GM19328 (cell line): ENCODE measurements at regions not wholly inside any gene's neighbourhood (a gene's known extent, or its start where the extent isn't known, plus 50 kb on each side); places are given as distances from the start of the nearest gene placed in this dataset.

Experiments
- ATAC-seq: cut with Tn5 transposase; IDR thresholded peaks from one replicate; pipeline ENCODE4 v1.9.1; 2021; ENCODE audit warnings: mild to moderate bottlenecking, moderate library complexity; ENCODE audit not compliant: unreplicated experiment

DNA sequence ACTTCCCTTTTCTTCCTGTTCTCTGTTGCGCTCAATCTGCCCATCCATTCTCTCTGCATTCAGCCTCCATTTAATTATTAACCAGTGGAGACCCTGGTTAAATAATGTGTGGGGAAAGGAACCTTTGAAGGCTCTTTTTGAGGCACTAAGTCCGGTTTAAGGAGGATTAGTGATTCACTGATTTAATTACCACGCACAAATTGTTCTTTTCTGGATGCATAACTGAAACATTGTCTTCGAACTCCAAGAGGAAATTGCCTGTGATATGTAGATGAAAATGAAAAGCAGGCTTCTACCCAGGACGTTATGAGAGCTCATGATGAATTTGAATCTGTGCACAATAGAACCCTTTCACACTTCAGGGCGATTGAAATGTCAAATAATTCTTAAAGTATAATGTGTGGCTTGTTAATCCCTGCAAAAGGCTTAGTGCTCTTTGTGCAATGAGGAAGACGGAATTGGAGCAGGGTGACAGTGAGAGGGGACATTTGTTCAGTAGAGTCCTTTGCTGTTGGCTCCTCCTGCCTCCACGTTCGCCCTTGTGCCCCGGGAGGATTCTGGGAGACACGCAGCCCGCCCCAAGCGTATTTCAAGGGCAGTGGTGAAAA, 51.1 kb upstream of the ZNF236 start:
- no peak for ATAC-seq

DNA sequence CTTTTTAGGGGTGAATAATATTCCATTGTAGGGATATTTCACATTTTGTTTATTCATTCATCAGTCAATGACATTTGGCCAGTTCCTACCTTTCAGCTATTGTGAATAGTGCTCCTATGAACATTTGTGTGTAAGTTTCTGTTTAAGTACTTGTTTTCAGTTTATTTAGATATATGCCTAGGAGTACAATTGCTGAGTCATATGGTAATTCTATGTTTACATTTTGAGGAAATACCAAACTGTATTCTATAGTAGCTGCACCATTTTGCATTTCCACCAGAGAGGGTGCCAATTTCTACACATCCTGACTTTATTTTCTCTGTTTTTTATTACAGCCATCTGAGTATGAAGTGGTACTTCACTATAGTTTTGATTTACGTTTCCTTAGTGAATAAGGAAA, 54.4 kb upstream of the ZNF236 start:
- no peak for ATAC-seq

DNA sequence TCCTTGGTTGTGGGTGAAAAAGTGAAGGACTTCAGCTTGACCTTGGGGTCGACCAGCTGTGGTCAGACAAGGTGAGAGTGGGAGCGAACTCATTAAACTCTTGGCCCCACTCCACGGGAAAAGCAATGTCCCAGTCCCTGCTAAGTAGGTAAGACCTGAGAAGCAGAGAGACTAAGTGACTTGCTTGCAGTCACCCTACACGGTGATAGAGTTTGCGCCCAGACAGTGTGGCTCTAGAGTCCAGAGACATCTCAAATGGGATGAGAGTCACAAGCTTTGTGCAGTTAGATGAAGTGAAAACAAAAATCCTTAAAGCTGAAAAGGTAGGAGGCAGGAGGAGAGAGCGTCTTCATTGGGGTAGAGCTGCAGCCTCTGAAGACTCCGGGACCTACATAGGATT, 55.9 kb upstream of the ZNF236 start:
- no peak for ATAC-seq

DNA sequence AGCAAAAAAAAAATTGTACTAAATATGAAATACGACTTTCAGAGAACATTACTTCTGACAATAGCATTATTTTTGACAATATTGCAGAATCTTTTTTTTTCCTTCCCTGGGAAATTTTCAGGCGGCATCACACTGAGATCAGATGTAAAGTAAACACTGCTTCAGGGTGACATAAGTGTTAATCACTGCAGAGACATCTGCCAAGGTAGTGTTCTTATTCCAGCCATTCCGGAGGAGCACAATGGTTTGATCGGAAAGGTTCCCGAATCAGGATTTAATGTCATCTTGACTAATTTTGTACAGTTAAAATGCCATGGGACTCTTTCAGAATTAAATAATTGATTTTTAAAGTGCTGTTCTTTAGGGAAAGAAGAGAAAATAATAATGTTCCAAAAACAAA, 56.7 kb upstream of the ZNF236 start:
- no peak for ATAC-seq

DNA sequence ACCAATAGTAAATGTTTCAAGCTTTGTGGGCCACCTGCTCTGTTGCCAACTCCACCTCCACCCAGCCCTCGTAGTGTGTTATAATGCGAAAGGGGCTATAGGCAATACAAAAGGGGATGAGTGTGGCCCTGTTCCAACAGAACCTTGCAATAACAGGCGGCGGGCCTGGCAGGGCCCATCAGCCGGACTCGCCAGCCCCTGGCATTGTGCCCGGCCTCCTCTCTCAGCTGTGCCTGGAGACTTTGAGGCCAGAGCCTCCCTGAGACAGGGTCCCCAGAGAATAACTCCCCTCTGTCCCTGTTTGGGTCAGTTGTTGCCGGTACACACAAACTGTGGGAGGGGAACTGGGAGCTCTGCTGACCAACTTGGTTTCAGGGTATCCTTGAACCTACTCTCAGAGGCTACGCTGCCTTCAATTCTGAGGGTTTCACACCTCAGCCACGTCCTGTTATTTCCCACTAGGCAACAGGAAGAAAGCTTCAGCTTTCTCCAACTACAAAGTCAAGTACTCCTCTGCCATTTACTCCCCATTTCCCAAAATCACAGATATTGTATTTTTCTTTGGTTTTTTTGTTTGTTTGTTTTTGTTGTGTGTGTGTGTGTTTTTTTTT, 58.0 kb upstream of the ZNF236 start:
- no peak for ATAC-seq

DNA sequence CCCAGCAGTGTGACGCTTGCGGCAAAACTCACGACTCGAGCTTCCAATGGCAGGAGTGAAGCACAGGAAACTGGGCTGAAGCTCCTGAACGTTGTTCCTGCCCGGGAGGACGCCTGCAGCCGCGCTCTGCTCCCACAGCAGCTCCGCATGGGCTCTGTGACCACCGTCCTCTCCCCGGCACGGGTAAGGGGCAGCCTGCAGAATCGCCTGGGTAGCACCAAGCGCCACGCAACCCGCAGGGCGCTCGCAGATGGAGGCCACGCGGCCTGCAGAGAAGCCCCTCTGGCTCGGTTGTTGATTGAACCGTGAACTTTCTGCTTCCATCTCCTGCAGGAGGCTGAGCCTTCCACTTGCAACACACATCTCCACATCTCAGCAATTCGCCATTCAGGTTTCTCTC, 63.3 kb upstream of the ZNF236 start:
- no peak for ATAC-seq

DNA sequence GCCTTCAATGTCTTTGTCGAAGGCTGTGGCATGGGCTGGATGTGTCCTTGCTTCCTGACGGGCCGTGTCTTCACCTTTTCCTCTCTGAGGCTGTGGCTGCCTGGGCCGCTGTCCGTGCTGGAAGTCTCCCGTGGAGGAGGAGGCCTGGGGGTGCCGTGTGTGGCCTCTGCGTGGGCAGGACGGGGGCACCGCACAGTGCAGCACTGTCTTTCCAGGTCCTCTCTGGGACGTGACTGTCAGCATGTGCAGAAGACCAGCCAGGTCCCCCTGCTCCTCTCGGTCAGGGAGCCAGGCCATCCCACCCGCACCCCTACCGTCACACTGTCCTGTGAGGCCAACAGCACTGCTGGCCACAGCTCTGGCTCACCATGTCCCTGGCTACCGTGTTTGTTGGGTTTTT, 64.4 kb upstream of the ZNF236 start:
- no peak for ATAC-seq

DNA sequence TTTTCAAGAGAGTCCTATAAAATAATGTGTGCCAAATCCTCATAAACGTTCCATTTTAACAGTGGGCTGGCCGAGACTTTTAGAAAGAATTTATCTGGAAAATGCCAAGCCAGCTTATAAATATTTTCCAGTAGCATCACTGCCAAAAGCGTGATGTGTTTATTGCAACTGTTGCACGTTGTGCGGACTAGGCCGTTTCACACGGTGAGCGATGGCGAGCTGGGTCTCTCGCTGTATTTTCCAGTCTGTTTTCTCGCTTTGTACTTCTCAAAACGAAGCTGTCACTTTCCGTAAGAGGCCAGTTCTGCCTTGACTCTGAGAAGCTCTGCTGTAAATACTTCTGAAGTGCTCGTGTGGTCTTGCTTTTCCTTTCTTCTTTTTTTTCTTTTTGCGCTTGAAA, 65.0 kb upstream of the ZNF236 start:
- ATAC-seq, result no peak

DNA sequence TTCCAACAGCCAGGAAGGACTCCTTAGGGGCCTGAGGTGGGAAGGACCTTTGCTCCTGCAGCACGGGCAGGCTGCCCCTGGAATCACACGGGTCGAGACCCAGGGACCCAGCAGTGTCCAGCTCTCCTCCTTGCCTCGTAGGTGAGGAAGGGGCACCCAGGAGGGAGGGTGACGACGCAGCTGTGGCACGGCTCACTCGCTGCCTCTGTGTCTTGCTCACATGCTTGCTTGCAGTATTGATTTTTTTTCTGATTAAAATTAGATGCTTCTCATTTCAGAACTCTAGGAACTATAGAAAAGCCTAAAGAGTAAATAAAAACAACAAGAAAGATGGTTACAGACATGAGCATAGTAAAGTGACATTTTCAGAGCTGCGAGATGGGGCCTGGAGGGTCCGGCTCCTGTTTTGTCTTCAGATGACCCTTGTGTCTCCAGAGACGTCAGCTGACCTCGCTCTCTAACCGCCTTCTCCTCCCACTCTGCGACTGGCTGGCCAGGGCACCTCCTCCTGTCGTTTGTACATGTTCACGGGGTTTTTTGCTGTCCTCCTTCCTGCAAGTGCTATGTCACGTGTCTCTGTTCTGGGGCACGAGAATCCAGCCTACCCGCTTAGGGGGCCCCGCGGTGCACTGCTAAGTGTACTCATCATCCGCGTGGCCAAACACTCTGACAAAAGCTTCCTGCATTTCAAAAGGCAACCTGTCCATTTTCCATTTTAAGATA, 65.7 kb upstream of the ZNF236 start:
- ATAC-seq, result no peak

DNA sequence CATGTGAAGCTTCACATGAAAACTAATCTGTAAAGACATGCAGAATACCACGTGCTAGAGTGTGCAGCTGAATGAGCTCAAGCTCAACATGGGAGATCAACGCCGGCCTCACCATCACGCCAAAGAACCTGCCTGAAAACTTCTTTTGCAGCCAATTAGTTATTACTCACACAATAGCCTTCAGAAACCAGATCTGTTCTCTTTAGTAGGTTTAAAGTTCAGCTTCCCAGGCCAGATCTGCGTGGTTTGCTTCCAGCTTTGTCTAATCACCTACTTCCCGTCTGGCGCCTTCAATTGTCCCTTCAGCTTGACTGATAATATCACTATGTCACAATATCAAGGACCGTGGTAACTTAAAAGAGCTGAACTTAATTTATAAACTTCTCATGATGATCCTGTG, 68.0 kb upstream of the ZNF236 start:
- no peak for ATAC-seq

DNA sequence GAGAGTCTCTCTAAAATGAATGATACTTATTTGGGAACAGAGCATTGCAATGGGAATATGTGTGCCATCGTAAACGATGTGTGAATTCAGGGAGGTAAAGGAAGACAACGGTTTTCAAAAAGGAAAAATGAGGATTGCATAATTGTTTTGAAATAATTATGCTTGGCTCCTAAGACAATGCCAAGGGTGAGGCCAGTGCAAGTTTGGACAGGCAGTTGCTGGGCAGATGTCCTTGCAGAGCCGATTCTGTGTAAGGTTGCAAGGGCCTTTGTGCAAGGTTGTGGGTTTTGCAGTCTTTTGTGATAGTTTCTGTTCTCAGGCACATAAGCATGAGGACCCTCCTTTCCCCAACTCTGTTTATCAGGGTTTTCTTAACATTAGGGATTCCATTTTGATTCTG, 70.0 kb upstream of the ZNF236 start:
- ATAC-seq, result no peak

DNA sequence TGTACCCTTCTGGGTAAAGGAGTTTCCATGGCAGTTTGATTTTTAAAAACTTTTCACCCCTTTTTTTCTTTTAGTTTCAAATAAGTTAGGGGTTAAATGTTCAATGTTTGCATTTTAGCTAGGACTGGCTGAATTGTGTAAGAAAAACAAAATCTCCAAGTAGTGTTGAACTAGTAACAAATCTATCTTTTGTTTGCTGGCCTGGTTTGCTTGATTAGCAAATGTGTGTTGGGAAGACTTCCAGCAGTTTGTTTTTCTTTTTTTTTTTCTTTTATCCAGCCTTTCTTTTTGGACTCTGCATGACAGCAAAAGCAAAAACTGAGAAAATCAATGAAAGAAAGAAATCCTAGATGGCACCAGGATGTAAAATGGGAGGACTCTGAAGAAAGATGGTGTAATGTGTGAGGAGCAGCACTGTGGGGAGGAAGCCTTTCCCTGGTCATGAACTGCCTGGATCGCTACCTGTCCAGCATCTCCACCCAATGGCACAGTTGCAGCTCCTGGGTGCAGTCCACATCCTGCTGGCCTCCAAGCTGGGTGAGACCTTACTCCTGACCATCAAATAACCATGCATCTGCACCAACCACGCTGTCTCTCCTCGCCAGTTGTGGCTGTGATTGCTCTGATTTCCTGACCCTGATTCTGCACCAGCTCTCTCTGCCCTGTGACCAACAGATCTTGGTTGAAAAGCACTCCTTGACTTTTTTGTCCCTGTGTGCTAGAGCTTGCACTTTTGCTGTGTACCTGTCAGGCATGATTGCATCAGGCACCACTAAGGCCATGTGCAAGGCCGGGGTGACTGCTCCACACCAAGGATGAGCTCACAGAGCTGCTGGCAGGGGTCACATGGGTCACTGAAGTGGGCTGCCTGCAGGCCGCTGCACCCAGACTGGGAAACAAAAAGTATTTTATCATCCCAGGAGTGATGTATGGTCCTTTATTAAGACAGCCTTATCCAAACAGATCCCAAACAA, 71.2 kb upstream of the ZNF236 start:
- ATAC-seq, result no peak

DNA sequence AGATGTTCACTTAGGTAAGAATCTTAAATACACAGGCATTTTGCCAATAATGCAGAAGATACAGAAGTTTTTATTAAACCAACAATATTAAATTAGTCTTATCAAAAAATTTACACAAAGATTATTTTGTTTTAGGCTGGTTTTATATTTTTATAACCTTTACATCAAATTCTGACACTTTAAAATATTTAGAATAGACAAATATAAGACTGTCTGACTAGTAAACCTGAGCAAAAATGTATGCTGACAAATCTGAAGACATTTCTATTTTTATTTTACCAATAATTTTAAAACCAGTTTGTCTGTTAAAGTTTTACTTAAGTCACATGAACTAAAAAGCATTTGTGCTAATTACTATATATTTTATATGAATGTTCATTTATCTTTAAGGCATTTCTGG, 72.1 kb upstream of the ZNF236 start:
- no peak for ATAC-seq

DNA sequence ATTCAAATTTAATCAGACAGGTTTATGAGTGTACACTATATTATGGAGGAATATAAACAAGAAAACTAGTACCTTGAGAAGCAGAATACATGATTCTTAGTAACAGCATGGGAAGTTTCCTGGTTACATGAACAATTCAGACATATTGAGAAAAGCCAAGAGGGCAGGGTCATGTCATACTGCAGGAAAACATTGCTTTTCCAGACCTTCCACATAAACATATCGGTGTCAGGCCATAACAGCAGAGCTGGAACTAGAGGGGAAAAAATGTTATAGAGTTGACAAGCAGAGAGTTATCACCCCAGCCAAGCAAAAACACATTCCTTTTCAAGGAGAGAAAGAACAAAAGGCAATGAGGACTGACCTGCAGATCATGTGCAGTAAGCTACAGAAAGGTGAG, 74.7 kb upstream of the ZNF236 start:
- ATAC-seq, result no peak

DNA sequence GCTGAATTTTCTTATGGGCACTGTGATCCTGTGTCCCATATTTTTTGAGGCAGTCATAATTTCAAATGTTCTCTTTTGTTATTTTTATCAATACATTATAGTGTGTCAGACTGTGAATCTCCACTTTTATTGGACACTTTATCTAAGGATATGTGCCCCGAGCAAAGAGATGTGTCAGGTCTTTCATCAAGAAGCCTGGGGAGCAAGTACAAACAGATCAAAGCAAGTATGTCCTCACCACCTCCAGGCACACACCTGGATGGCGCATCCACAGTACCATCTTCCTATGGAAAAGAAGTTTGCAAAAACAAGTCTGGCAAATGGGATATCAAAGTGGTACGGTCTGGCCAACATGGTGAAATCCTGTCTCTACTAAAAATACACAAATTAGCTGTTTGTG, 81.0 kb upstream of the ZNF236 start:
- no peak for ATAC-seq

DNA sequence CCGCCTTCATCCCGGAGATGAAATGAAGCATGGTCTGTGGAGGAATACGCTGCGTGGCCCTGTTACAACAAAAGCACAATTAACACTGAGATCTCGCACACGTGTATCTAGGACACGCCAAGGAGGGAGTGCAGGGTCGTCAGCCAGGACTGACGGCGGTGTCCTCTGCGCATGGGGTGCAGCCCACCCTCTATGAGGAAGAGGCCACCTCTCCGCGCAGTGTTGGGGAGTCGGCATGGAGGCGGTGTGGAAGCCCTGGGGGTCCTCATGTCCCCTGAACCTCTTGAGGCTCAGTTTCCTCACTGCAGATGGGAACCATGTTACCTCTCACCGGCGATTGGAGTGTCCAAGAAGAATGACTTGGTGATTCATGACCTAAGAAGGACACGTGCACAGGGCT, 86.0 kb upstream of the ZNF236 start:
- no peak for ATAC-seq

DNA sequence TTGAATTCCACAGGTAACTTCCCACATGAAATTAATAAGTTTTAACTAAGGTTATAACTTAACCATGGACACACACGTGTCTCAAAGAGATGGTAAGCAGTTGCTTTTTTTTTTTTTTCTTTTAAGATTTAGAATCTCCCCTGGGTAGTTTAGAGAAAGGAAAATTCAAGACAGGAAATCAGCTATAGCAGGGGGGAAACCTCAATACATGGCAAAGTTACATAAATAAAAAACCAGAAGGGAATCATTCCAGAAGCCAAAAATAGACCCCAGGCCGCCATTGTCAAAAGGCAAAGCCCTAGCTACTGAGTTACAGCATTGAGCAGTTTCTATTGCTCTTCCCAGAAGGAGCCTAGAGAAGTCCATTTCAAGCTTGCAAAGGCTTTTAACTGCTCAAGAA, 91.5 kb upstream of the ZNF236 start:
- no peak for ATAC-seq

DNA sequence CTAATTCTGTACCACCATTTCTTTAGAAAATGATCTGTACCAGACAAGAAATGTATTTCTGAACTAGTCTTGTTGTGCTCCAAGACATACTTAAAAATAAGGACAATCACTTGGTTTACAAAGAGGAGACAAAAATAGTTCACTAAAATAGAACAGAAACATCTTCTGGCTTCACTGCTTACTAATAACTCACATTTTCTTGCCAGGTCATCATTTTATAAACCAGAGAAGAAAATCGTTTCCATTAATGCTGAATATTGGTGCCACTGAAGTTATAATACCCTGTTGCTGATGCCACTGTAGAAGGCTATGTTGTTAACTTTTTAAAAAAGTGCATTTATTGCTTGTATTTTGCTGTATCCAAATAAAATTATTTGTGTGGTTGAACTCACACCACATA, 94.8 kb upstream of the ZNF236 start:
- ATAC-seq, result no peak

DNA sequence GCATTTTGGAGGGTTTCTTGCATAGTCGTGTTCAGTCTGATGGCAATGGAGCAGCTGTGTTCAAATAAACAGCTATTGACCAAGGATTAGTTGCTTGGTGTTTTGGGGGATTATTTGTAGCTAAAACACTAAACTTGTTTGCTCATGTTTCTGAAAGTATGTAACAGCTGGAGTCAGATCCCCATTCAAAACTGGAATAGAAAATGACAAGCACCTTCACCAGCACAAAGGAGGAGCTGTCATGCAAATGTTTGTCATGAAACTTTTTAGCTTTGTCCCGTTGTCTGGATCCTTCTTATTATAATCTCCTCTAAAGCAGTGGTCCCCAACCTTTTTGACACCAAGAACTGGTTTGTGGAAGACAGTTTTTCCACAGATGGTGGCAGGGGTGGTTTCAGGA, 96.9 kb upstream of the ZNF236 start:
- no peak for ATAC-seq

DNA sequence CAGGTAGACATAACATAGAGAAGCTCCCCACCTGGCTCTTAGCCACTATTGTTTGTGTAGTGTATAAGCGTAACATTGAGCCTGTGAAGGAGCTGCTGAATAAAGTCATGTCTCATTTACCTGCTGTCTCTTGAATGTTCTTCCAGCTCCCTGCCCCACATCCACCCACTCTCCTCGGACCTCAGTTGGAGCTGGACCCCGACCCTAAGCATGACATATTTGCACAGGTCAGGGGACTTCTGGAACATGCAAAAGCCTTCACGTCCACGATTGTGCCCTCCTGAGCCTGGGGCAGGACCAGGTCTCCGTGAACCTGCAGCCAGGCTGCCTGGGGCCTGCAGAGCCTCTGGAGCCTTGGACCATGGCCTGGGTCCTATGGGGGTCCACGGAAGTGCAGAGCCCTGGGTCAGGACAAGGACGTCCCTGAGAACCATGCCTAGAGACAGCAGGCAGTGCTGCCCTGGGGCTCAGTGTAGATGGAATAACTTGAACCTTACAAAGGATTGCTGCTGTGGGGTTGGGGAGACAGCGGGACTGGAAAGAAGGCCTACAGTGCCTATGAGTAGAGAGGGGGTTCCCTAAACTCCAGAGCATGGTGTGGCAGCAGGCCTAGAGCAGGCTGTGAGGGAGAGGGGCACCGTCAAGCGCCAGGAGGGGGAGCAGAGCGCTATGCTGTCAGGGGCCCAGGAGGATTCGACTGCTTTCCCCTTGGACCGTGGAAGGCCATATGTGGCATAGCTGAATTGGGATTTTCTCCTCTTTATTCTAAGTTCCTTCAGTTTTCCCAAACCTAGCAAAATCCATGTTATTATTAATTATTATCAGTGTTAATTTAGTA, 99.9 kb upstream of the ZNF236 start:
- ATAC-seq, result no peak
